Sigmoid colon (tissue), 3 donors: ENCODE measurements at regions not wholly inside any gene's neighbourhood (a gene's known extent, or its start where the extent isn't known, plus 50 kb on each side); places are given as distances from the start of the nearest gene placed in this dataset.

Experiments
- POLR2A ChIP-seq, 2 donors: fragments of 450-650 bp; IDR thresholded peaks; one replicate each; pipeline ENCODE4 v1.6.1; 2016; ENCODE audit warnings: antibody characterized with exemption in 2 of 2, mild to moderate bottlenecking in 2 of 2, moderate library complexity in 2 of 2
- TF ChIP-seq, protein P1 (sequence below), 4 experiments: fragments of 450-650 bp in 3 of 4; fragments of 200-600 bp in 1 of 4; IDR thresholded peaks; one replicate each; pipeline ENCODE4 v1.5.1; 2016 to 2019; ENCODE audit warnings: antibody characterized with exemption in 4 of 4, mild to moderate bottlenecking in 3 of 4, moderate library complexity in 2 of 4

DNA sequence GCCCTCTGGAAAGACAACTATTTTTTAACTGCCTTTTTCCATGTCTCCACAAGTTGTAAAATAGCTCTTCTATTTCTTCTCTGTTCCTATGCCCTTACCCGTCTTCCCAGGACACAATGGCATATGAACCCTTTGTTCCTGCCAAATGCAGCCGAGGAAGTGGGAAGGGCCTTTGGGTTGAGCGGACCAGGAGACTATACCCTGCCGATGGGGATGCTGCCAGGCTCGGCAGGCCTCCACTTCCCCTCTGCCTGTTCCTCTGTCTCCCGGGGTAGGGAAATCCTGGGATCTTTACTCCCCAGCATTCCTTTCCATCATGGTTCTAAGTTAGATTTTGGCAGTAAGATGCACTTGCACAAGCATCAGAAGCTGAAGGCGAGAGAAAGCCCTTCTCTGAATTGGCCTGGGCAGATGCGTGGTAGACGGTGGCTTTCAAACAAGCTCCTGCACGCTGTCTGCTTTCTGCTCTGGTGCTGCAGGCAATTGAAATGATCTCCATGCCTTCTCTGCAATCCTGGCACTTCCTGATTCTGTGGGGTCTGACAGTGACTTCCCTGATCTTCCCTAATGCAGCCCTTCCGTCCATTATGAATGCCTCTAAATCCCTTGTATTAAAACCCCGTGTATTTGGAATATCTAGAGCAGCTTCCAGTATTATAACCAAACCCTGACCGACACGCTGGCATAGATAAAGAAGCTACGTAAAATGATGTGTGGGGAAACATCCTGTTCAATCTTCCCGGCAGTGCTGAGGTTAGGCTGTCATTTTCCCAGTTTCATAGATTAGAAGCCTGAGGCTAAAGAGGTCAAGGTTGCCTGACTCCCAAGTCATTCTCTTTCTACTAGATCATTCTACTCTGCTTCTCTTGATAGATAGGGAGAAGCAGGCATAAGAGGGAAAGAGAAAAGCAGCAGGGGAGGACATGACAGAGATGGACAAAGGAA lies 69.8 kb downstream of the MCFD2 start:
- TF ChIP-seq, protein P1, sequence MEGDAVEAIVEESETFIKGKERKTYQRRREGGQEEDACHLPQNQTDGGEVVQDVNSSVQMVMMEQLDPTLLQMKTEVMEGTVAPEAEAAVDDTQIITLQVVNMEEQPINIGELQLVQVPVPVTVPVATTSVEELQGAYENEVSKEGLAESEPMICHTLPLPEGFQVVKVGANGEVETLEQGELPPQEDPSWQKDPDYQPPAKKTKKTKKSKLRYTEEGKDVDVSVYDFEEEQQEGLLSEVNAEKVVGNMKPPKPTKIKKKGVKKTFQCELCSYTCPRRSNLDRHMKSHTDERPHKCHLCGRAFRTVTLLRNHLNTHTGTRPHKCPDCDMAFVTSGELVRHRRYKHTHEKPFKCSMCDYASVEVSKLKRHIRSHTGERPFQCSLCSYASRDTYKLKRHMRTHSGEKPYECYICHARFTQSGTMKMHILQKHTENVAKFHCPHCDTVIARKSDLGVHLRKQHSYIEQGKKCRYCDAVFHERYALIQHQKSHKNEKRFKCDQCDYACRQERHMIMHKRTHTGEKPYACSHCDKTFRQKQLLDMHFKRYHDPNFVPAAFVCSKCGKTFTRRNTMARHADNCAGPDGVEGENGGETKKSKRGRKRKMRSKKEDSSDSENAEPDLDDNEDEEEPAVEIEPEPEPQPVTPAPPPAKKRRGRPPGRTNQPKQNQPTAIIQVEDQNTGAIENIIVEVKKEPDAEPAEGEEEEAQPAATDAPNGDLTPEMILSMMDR (IDR thresholded peaks at IDR 0.05): no peak
- no peak for TF ChIP-seq POLR2A (IDR thresholded peaks at IDR 0.05)
